GM11168 (cell line): ENCODE measurements at regions not wholly inside any gene's neighbourhood (a gene's known extent, or its start where the extent isn't known, plus 50 kb on each side); places are given as distances from the start of the nearest gene placed in this dataset.
"Not testable (repeated sequence)": the region's sequence is repeated elsewhere in the genome, so short reads cannot be mapped to it uniquely, and the experiment has no call there.

Source experiments
- in situ Hi-C: fragments of 300-500 bp; cut with MboI; formaldehyde crosslinking; loops from one replicate; pipeline ENCODE4 v1.12.0; 2022; ENCODE audit warnings: low sequenced_read_pairs; ENCODE audit not compliant: unreplicated experiment

- in situ Hi-C loops: no loop called here
Measured at GRCh38 chr10:43855667-43856210, 207.1 kb upstream of the ZNF32 start.

GRCh38 chr10:43854007-43854406 is 205.3 kb upstream of the ZNF32 start:
- in situ Hi-C loops: no loop called here

GRCh38 chr10:43853369-43853768 is 204.7 kb upstream of the ZNF32 start:
- in situ Hi-C loops: no loop called here

GRCh38 chr10:43852644-43853214 is 204.0 kb upstream of the ZNF32 start:
- in situ Hi-C loops: no loop called here

GRCh38 chr10:43852149-43852548 is 203.5 kb upstream of the ZNF32 start:
- in situ Hi-C loops: no loop called here

- in situ Hi-C loops: no loop called here
Measured at GRCh38 chr10:43851030-43851429, 202.3 kb upstream of the ZNF32 start.

GRCh38 chr10:43849551-43849950 is 200.9 kb upstream of the ZNF32 start:
- in situ Hi-C loops: no loop called here

GRCh38 chr10:43846968-43847367 is 198.3 kb upstream of the ZNF32 start:
- in situ Hi-C loops: no loop called here

- in situ Hi-C loops: no loop called here
Measured at GRCh38 chr10:43846187-43846680, 197.6 kb upstream of the ZNF32 start.

GRCh38 chr10:43845121-43845520 is 196.4 kb upstream of the ZNF32 start:
- in situ Hi-C loops: no loop called here

GRCh38 chr10:43844221-43844620 is 195.5 kb upstream of the ZNF32 start:
- in situ Hi-C loops: no loop called here

GRCh38 chr10:43843321-43844101 is 194.8 kb upstream of the ZNF32 start:
- in situ Hi-C loops: no loop called here

- in situ Hi-C loops: no loop called here
Measured at GRCh38 chr10:43842496-43842895, 193.8 kb upstream of the ZNF32 start.

- in situ Hi-C loops: no loop called here
Measured at GRCh38 chr10:43842072-43842471, 193.4 kb upstream of the ZNF32 start.

- in situ Hi-C loops: no loop called here
Measured at GRCh38 chr10:43839973-43840372, 191.3 kb upstream of the ZNF32 start.

- in situ Hi-C loops: not testable (repeated sequence)
Measured at GRCh38 chr10:43834751-43835150, 186.1 kb upstream of the ZNF32 start.

GRCh38 chr10:43827853-43828252 is 179.2 kb upstream of the ZNF32 start:
- in situ Hi-C loops: no loop called here

- in situ Hi-C loops: no loop called here
Measured at GRCh38 chr10:43825984-43826383, 177.3 kb upstream of the ZNF32 start.

- in situ Hi-C loops: no loop called here
Measured at GRCh38 chr10:43825421-43825820, 176.7 kb upstream of the ZNF32 start.

GRCh38 chr10:43824934-43825333 is 176.3 kb upstream of the ZNF32 start:
- in situ Hi-C loops: no loop called here
